ENCODE measurements at regions not wholly inside any gene's neighbourhood (a gene's known extent, or its start where the extent isn't known, plus 50 kb on each side); places are given as distances from the start of the nearest gene placed in this dataset.
"Not testable (repeated sequence)": the region's sequence is repeated elsewhere in the genome, so short reads cannot be mapped to it uniquely, and the experiment has no call there.

DNA sequence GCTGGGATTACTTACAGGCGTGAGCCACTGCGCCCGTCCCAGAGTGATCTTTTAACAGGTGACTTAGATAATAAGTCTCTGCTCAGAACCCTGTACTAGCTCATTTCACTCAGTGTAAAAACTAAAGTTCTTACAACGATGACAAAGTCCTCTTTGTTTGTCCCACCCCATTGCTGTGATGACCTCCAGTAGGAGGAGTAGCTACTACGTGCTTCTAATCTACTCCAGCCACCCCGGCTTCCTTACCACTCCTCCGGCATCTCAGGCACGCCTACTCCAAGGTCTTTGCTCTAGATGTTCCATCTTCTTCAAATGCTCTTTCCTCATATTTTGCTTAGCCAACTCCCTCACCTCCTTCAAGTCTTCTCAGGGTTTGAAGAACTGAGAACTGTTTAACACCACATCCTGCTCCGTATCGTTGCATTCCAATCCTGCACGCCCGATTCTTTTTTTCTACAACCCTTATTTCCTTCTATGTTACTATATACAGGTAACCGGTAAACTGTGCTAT, 108.4 kb upstream of the METTL14 start:
- H3K9ac ChIP-seq (ENCODE audit: low read depth in 1 of 2, low read length in 2 of 2); H3K36me3 ChIP-seq (ENCODE audit: control insufficient read depth in 1 of 2, insufficient read depth in 2 of 2, low read length in 2 of 2); H3K27me3 ChIP-seq (ENCODE audit: control insufficient read depth in 1 of 2, insufficient read depth in 2 of 2, low read length in 2 of 2); H3K9me3 ChIP-seq (ENCODE audit: control insufficient read depth in 1 of 2, low read length in 2 of 2); H3K27ac ChIP-seq (ENCODE audit: low read depth, low read length); H3K4me3 ChIP-seq (ENCODE audit: low read depth in 1 of 2, low read length in 2 of 2); H3K4me1 ChIP-seq (ENCODE audit: control insufficient read depth in 1 of 2, insufficient read depth in 2 of 2, low read length in 2 of 2): not testable (repeated sequence)

- Histone ChIP-seq H3K4me3 (ENCODE audit: low read depth in 1 of 2, low read length in 2 of 2) (no peak overlapping the region), H3K27ac (ENCODE audit: low read depth, low read length) (no peak overlapping the region)
Observed at GRCh38 chr4:118585015-118585414, 100.2 kb upstream of the METTL14 start.

DNA sequence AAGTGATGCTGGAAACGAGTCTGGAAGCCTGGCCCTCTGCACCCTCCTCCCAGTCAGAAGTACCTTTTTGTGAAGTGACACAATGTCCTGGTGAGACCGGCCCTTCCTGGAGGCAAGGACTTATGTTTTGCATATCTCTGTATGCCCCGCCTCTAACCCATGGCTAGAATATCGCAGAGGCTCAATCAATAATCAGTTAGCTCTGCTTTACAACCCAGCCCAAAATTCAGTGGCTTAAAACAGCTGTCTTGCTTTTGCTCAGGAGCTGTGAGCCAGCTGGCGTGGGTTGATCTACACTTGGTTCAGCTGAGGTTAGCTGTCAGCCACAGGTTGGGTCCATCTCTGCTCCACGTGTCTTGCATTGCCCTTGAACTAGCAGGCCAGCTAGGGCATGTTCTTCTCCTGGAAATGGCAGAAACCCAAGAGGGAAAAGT, 98.8 kb upstream of the METTL14 start:
- Histone ChIP-seq H3K27ac (ENCODE audit: low read depth, low read length) (no peak overlapping the region), H3K4me3 (ENCODE audit: low read depth in 1 of 2, low read length in 2 of 2) (no peak overlapping the region), H3K36me3 (ENCODE audit: control insufficient read depth in 1 of 2, insufficient read depth in 2 of 2, low read length in 2 of 2) (no peaks in the 10 kb centered on the region), H3K9ac (ENCODE audit: low read depth in 1 of 2, low read length in 2 of 2) (no peak overlapping the region), H3K4me1 (ENCODE audit: control insufficient read depth in 1 of 2, insufficient read depth in 2 of 2, low read length in 2 of 2) (peaks cover 0 to 13% of the 10 kb centered on the region in 2 donors), H3K27me3 (ENCODE audit: control insufficient read depth in 1 of 2, insufficient read depth in 2 of 2, low read length in 2 of 2) (no peaks in the 10 kb centered on the region), H3K9me3 (ENCODE audit: control insufficient read depth in 1 of 2, low read length in 2 of 2) (no peaks in the 10 kb centered on the region)

More at GRCh38 chr4:118585015-118585414, 100.2 kb upstream of the METTL14 start:
- no peaks in the 10 kb centered on the region for H3K36me3 ChIP-seq (ENCODE audit: control insufficient read depth in 1 of 2, insufficient read depth in 2 of 2, low read length in 2 of 2)
- no peaks in the 10 kb centered on the region for H3K27me3 ChIP-seq (ENCODE audit: control insufficient read depth in 1 of 2, insufficient read depth in 2 of 2, low read length in 2 of 2)
- peaks cover 0 to 7% of the 10 kb centered on the region in 2 donors for H3K4me1 ChIP-seq (ENCODE audit: control insufficient read depth in 1 of 2, insufficient read depth in 2 of 2, low read length in 2 of 2)
- H3K9ac ChIP-seq (ENCODE audit: low read depth in 1 of 2, low read length in 2 of 2), result no peak overlapping the region
- no peaks in the 10 kb centered on the region for H3K9me3 ChIP-seq (ENCODE audit: control insufficient read depth in 1 of 2, low read length in 2 of 2)

- no peak overlapping the region for H3K9ac ChIP-seq (ENCODE audit: low read depth in 1 of 2, low read length in 2 of 2)
- no peak overlapping the region for H3K4me3 ChIP-seq (ENCODE audit: low read depth in 1 of 2, low read length in 2 of 2)
- no peaks in the 10 kb centered on the region for H3K36me3 ChIP-seq (ENCODE audit: control insufficient read depth in 1 of 2, insufficient read depth in 2 of 2, low read length in 2 of 2)
- no peaks in the 10 kb centered on the region for H3K9me3 ChIP-seq (ENCODE audit: control insufficient read depth in 1 of 2, low read length in 2 of 2)
- H3K27me3 ChIP-seq (ENCODE audit: control insufficient read depth in 1 of 2, insufficient read depth in 2 of 2, low read length in 2 of 2), result no peaks in the 10 kb centered on the region
- peaks cover 0 to 13% of the 10 kb centered on the region in 2 donors for H3K4me1 ChIP-seq (ENCODE audit: control insufficient read depth in 1 of 2, insufficient read depth in 2 of 2, low read length in 2 of 2)
- no peak overlapping the region for H3K27ac ChIP-seq (ENCODE audit: low read depth, low read length)
Observed at GRCh38 chr4:118587116-118587831, 97.9 kb upstream of the METTL14 start.

DNA sequence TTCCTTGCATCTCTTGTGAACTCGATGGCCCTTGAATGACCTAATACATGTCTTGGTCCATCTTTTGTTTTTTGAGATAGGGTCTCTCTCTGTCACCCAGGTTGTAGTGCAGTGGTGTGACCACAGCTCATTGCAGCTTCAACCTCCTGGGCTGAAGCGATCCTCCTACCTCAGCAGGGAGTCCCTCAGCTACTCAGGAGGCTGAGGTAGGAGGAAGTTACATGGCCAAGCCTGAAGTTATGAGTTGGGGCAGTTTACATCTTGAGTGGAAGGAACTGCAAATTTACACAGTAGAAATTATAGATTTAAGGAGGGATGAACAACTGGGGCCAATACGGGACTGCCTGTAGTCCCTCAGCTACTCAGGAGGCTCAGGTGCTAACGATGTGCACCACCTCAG, 97.2 kb upstream of the METTL14 start:
- Histone ChIP-seq H3K36me3 (ENCODE audit: control insufficient read depth in 1 of 2, insufficient read depth in 2 of 2, low read length in 2 of 2) (no peaks in the 10 kb centered on the region), H3K9ac (ENCODE audit: low read depth in 1 of 2, low read length in 2 of 2) (no peak overlapping the region), H3K4me3 (ENCODE audit: low read depth in 1 of 2, low read length in 2 of 2) (no peak overlapping the region), H3K4me1 (ENCODE audit: control insufficient read depth in 1 of 2, insufficient read depth in 2 of 2, low read length in 2 of 2) (peaks cover 0 to 13% of the 10 kb centered on the region in 2 donors), H3K9me3 (ENCODE audit: control insufficient read depth in 1 of 2, low read length in 2 of 2) (no peaks in the 10 kb centered on the region), H3K27ac (ENCODE audit: low read depth, low read length) (no peak overlapping the region), H3K27me3 (ENCODE audit: control insufficient read depth in 1 of 2, insufficient read depth in 2 of 2, low read length in 2 of 2) (no peaks in the 10 kb centered on the region)

- Histone ChIP-seq H3K9me3 (ENCODE audit: control insufficient read depth in 1 of 2, low read length in 2 of 2) (no peaks in the 10 kb centered on the region), H3K4me3 (ENCODE audit: low read depth in 1 of 2, low read length in 2 of 2) (no peak overlapping the region), H3K27ac (ENCODE audit: low read depth, low read length) (no peak overlapping the region), H3K9ac (ENCODE audit: low read depth in 1 of 2, low read length in 2 of 2) (no peak overlapping the region), H3K27me3 (ENCODE audit: control insufficient read depth in 1 of 2, insufficient read depth in 2 of 2, low read length in 2 of 2) (no peaks in the 10 kb centered on the region), H3K36me3 (ENCODE audit: control insufficient read depth in 1 of 2, insufficient read depth in 2 of 2, low read length in 2 of 2) (no peaks in the 10 kb centered on the region), H3K4me1 (ENCODE audit: control insufficient read depth in 1 of 2, insufficient read depth in 2 of 2, low read length in 2 of 2) (peaks cover 0 to 13% of the 10 kb centered on the region in 2 donors)
Observed at GRCh38 chr4:118589471-118590055, 95.6 kb upstream of the METTL14 start.

GRCh38 chr4:118591339-118592046, 93.7 kb upstream of the METTL14 start:
- H3K36me3 ChIP-seq (ENCODE audit: control insufficient read depth in 1 of 2, insufficient read depth in 2 of 2, low read length in 2 of 2); H3K4me1 ChIP-seq (ENCODE audit: control insufficient read depth in 1 of 2, insufficient read depth in 2 of 2, low read length in 2 of 2); H3K27me3 ChIP-seq (ENCODE audit: control insufficient read depth in 1 of 2, insufficient read depth in 2 of 2, low read length in 2 of 2); H3K9me3 ChIP-seq (ENCODE audit: control insufficient read depth in 1 of 2, low read length in 2 of 2): not testable (repeated sequence)
- Histone ChIP-seq H3K27ac (ENCODE audit: low read depth, low read length) (peak overlapping the region; percentile 78), H3K4me3 (ENCODE audit: low read depth in 1 of 2, low read length in 2 of 2) (peak overlapping the region; percentile 73), H3K9ac (ENCODE audit: low read depth in 1 of 2, low read length in 2 of 2) (peak overlapping the region; percentile 69 to 71)

DNA sequence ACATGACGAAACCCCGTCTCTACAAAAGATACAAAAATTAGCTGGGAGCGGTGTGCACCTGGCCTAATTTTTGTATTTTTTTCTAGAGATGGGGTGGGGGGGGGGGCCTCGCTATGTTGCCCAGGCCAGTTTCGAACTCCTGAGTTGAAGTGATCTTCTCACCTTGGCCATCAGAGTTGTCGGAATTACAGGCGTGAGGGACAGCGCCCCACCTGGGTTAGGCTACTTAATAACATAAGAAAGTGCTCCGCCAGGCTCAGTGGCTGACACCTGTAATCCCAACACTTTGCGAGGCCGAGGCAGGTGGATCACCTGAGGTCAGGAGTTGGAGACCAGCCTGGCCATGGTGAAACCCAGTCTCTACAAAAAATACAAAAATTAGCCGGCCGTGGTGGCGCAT, 92.9 kb upstream of the METTL14 start:
- not testable (repeated sequence) for H3K27me3 ChIP-seq (ENCODE audit: control insufficient read depth in 1 of 2, insufficient read depth in 2 of 2, low read length in 2 of 2); H3K27ac ChIP-seq (ENCODE audit: low read depth, low read length); H3K9me3 ChIP-seq (ENCODE audit: control insufficient read depth in 1 of 2, low read length in 2 of 2); H3K36me3 ChIP-seq (ENCODE audit: control insufficient read depth in 1 of 2, insufficient read depth in 2 of 2, low read length in 2 of 2); H3K4me1 ChIP-seq (ENCODE audit: control insufficient read depth in 1 of 2, insufficient read depth in 2 of 2, low read length in 2 of 2); H3K9ac ChIP-seq (ENCODE audit: low read depth in 1 of 2, low read length in 2 of 2)
- H3K4me3 ChIP-seq (ENCODE audit: low read depth in 1 of 2, low read length in 2 of 2), result peak overlapping the region; percentile 73

GRCh38 chr4:118595883-118596282, 89.3 kb upstream of the METTL14 start:
- not testable (repeated sequence) for H3K9me3 ChIP-seq (ENCODE audit: control insufficient read depth in 1 of 2, low read length in 2 of 2); H3K4me3 ChIP-seq (ENCODE audit: low read depth in 1 of 2, low read length in 2 of 2); H3K27me3 ChIP-seq (ENCODE audit: control insufficient read depth in 1 of 2, insufficient read depth in 2 of 2, low read length in 2 of 2); H3K9ac ChIP-seq (ENCODE audit: low read depth in 1 of 2, low read length in 2 of 2); H3K4me1 ChIP-seq (ENCODE audit: control insufficient read depth in 1 of 2, insufficient read depth in 2 of 2, low read length in 2 of 2); H3K36me3 ChIP-seq (ENCODE audit: control insufficient read depth in 1 of 2, insufficient read depth in 2 of 2, low read length in 2 of 2); H3K27ac ChIP-seq (ENCODE audit: low read depth, low read length)

GRCh38 chr4:118625097-118625496, 60.1 kb upstream of the METTL14 start:
- not testable (repeated sequence) for H3K27me3 ChIP-seq (ENCODE audit: control insufficient read depth in 1 of 2, insufficient read depth in 2 of 2, low read length in 2 of 2); H3K9me3 ChIP-seq (ENCODE audit: control insufficient read depth in 1 of 2, low read length in 2 of 2); H3K4me1 ChIP-seq (ENCODE audit: control insufficient read depth in 1 of 2, insufficient read depth in 2 of 2, low read length in 2 of 2); H3K4me3 ChIP-seq (ENCODE audit: low read depth in 1 of 2, low read length in 2 of 2); H3K9ac ChIP-seq (ENCODE audit: low read depth in 1 of 2, low read length in 2 of 2); H3K36me3 ChIP-seq (ENCODE audit: control insufficient read depth in 1 of 2, insufficient read depth in 2 of 2, low read length in 2 of 2); H3K27ac ChIP-seq (ENCODE audit: low read depth, low read length)

All from duodenal mucosa (tissue), 2 donors.